Eye (tissue), 1 donor: ENCODE measurements at regions not wholly inside any gene's neighbourhood (a gene's known extent, or its start where the extent isn't known, plus 50 kb on each side); places are given as distances from the start of the nearest gene placed in this dataset.

Experiments used
- DNase-seq: peaks from one replicate; pipeline ENCODE4 v3.0.0-alpha.2; 2015

GRCh38 chr7:115116773-115117715 is 195.2 kb downstream of the MDFIC start:
- no peak for DNase-seq

DNA sequence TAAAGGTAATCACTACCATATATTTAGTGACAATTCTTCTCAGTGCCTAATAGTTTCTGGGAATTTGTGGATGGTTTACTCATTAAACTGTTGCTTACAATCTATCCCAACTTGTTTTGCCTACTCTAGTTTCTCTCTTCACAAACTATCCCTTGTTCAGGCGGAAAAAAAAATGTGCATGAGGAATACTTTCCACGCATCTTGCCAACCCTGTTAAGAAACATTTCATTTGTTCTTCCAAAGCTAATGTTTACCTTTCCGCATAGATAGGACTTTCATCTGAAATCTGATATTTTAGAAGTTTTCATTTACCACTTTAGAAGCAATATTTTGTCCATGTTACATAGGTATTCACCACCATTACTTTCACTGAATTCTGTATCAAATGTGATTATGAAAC is 191.9 kb downstream of the MDFIC start:
- peak; percentile 29 for DNase-seq

DNA sequence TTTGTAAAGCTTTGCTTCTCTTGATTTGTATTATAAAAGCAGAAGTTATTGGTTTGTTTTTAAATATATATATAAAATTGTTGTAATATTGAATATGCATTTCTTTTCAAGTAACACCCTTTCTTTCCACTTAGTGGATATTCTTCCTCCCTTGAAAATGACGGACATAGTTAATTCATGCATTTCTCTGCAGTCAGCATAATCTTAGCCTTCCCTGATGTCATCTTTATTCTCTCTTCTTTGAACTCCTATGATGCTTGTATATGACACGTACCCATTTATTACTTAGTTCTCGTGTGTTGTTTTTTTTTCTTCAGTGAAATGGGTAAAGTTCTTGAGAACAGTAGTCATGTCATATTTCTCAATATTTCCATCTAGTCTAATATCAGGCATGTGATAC is 191.2 kb downstream of the MDFIC start:
- DNase-seq = no peak

DNA sequence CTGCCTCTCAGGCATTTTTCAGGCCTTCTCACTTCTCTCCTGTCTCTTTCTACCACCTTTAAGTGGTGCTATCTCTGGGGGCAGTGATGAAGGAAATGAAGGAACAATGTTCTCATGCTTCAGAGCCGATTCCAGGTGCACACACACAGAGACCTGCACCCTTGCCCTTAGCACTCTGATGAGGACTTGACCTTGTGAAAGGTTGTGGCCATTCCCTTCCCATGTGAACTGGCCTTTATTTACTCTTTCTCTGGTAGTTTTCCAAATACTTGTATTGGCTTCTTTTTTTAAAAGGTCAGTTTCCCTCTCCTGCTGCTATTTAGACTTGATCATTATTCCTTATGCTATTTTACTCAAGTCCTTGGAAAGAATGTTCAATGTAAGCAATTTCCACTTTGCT is 188.6 kb downstream of the MDFIC start:
- DNase-seq = no peak

DNA sequence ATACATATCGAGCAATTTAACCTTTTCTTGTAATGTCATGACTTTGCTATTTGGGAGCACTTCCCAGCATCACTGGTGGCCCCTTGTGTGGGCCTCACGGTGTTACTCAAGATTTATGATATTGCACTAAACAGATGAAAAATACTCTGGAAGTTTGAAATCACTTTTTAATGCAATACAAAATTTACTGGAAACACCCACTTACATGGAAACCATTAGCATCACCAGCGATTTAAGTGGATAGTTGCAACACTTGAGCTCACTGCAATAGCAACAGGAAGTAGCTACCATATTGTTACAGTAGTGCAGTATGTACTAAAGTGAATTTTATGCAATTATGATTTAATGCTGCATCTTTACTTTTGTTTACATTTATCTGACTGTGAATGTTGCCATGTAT is 184.4 kb downstream of the MDFIC start:
- DNase-seq = no peak

- DNase-seq = no peak
Observed at GRCh38 chr7:115102738-115103137, 180.8 kb downstream of the MDFIC start.

DNA sequence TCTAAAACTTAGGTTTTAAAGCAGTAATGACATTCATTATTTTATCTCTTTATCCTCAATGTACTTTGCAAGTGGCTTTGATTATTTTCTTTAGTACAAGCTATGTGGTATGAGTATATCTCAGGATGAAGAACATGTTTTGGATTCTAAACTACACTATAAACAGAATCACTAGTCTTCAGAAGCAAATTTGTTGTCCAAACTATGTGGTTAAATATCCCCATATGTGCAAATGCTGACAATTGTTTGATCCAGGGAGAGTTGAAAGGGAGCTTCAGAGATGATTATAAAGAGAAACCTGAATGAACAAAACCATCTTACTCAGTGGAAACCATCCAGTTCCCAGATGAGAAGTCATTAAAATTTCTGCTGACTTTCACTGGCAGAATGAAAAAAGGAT is 179.3 kb downstream of the MDFIC start:
- no peak for DNase-seq

GRCh38 chr7:115099906-115100305 is 178.0 kb downstream of the MDFIC start:
- DNase-seq = no peak

GRCh38 chr7:115097175-115097671 is 175.3 kb downstream of the MDFIC start:
- peak; percentile 26 for DNase-seq

GRCh38 chr7:115096262-115096661 is 174.4 kb downstream of the MDFIC start:
- no peak for DNase-seq

GRCh38 chr7:115094163-115094562 is 172.3 kb downstream of the MDFIC start:
- no peak for DNase-seq

- DNase-seq = no peak
Observed at GRCh38 chr7:115088893-115089292, 167.0 kb downstream of the MDFIC start.

DNA sequence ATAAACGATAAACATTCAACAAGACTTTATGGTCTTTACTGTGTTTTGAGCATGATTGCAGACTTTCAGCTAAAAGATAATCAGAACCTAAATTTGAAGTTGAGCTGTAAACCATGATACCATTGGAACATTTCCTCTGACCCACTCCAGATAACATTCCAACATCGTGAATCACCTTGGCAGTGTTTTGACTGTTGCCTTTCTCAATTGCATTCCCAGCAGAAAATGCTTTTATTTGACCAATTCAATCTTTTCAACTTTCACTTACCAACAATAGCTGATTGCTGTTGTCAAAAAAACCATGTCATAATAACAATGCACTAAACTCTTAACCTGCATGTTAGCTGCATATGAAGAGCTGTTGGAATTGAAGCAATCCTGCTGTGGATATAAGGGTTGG is 165.5 kb downstream of the MDFIC start:
- DNase-seq = peak; percentile 29

GRCh38 chr7:115086146-115086841 is 164.4 kb downstream of the MDFIC start:
- no peak for DNase-seq

DNA sequence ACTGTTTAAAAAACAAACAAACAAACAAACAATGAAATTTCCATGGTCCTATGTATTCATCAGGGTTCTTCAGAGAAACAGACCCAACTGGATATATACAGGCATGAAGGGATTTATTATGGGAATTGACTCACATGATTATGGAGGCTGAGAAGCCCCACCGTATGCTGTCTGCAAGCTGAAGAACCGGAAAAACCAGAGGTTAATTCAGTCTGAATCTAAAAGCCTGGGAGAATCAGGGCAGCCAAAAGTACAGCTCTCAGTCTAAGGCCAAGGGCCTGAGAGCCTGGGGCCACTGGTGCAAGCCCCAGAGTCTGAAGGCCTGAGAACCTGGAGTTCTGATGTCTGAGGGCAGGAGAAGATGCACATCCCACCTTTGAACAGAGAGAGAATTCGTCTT is 163.5 kb downstream of the MDFIC start:
- DNase-seq = no peak

- no peak for DNase-seq
Observed at GRCh38 chr7:115083935-115084334, 162.0 kb downstream of the MDFIC start.

GRCh38 chr7:115081772-115082171 is 159.9 kb downstream of the MDFIC start:
- no peak for DNase-seq

GRCh38 chr7:115078851-115079250 is 157.0 kb downstream of the MDFIC start:
- DNase-seq = no peak

- no peak for DNase-seq
Observed at GRCh38 chr7:115078386-115078785, 156.5 kb downstream of the MDFIC start.

GRCh38 chr7:115070311-115070710 is 148.4 kb downstream of the MDFIC start:
- DNase-seq = no peak
